Stimulated activated CD4-positive, alpha-beta T cell treated with anti-CD3 and anti-CD28 coated beads, Interleukin-4, amount 100 ng/mL, for 4 hours (primary cell): ENCODE measurements at regions not wholly inside any gene's neighbourhood (a gene's known extent, or its start where the extent isn't known, plus 50 kb on each side); places are given as distances from the start of the nearest gene placed in this dataset.
"Not testable (repeated sequence)": the region's sequence is repeated elsewhere in the genome, so short reads cannot be mapped to it uniquely, and the experiment has no call there.

Experiments used
- DNase-seq, 2 experiments: peaks; one replicate each; pipeline ENCODE4 v3.0.0-alpha.2; 2020

DNA sequence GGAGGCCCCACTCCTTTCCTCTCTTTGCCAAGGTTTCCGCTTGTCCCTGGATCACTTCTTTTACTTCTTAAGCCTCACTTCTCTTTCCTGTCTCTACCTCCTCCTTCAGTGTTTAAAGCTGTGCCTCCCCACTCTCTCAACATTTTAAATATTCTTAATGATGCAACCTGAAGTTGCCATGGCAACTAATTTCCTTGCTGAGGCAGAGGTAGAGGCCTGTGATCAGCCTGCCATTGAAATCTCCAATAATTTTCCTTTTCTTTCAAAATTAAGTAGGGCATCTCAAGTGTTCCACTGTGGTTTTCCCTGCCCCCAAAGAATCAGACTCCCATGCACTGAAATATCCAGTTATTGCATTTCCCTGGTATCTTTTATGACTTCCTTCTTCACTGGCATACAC, 108.6 kb upstream of the VRK1 start:
- no peak for DNase-seq

- DNase-seq = no peak
Observed at GRCh38 chr14:96690713-96691383, 106.3 kb upstream of the VRK1 start.

DNA sequence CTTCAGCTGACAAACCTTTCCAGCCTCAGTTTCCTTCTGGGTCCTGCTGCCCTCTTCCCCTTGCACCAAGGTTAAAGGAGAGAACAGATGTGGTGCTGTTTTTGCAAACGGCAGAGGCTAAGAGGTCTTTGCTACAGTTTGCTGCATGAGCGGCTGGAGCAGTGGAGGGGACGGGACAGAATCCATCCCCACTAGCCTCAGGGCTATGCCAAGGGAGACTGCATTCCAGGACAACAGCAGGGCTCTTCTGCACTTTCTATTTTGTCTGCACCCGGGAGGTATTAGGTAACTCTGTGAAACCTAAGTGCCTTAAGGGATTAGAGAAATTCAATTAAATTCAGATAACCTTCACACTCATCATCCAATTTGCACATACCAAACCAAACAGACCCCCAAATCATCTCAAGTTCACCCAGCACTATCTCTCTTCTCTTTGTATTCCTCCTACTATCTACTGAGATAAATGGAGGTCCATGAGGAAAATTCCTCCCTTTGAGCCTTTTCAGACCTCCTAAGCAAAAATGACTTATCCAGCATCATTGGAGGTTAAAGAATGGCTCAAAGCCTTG, 103.8 kb upstream of the VRK1 start:
- no peak for DNase-seq

- DNase-seq = no peak
Observed at GRCh38 chr14:96693987-96694386, 103.2 kb upstream of the VRK1 start.

DNA sequence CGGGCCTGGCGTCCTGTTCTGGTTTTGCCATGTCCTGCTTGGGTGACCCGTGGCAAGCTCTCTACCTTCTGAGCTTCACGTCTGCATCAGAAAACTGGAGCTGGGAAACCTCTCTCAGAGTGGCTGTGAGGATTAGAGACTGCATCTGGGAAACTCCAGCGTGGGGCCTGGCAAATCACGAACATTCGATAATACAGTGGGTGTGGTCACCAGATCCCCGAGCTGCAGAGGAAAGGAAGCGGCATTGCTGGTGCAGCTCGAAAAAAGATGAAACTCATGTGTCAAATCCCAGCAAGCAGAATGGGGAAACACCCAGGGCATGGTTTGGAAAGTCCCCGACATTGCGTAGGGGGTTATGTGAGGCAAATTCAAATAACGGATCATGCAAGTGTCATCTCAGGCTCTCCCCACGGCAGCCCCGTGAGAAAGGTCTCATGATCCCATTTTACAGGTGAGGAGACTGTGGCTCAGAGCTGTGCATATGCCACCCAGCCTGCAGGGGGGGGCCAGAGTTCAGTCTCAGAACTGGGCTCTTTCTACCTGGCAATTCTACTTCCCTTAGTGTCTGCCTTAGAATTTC, 98.1 kb upstream of the VRK1 start:
- DNase-seq = peak in 1 of 2 experiments; percentile 2

GRCh38 chr14:96699666-96700065, 97.5 kb upstream of the VRK1 start:
- no peak for DNase-seq

DNA sequence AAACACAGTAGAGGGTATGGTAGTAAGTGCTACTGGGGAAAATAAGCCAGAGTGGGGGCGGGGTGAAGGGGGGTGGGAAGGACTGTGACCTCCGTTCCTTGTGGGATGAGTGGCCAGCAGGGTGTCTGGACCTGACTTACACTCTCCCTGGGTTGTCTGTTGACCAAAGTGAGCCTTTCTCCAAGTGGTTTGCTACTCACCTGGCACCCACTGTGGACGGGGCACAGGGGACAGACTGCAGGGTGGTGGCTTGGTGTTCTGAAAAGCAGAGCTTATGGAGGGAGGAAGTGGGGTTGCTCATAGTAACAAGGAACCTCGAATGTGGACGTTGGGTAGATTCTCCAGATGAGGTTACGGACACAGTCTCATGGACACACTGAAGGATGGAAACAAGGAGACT, 94.4 kb upstream of the VRK1 start:
- DNase-seq = no peak

DNA sequence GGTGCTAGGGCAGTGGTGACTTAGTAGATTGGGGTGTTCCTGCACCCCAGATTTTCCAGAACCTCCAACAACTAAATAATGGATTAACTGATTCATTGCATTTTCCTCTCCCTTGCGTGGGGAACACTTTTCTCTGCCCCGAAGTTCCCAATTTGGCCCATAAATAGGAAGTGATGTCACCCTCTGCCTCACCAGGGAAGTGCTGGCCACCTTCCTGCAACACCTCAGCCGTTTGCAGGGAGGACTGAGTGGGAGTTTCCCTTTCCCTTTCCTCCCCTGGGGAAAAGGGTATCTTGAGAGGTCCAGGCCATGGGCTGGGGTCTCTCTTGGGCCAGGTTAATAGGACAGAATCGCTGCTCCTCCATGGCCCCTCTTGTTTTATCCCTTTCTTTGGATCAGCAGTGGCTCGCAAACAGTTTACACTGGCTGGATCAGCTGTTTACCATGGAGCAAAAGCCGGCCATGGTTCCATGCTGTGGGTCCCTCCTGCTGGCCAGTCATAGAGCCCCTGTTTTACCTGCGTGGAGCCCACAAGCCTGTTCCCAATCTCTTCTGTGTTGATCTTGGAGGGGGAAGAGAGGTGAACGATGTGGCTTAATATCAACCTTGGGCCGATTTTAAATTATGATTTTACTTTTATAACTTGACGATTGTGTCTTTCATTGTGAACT, 91.6 kb upstream of the VRK1 start:
- no peak for DNase-seq

DNA sequence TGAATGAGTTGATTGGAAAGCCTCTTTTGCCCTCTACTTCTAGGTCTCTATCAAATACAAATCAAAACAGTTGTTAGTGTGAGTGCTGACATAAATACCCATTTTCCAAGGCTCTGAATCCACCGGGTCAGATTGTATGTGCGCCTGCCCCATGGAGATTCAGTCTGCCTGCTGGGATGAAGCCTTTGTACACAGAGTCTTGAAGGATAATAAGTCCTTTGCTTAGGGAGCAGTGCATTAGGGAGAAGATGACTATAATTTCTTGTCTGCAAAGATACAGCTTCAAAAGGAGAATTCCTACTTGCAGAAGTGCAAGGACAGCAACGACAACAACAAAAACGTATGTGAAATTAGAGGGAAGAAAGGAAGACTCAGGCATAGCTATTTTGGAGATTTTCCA, 90.3 kb upstream of the VRK1 start:
- no peak for DNase-seq

GRCh38 chr14:96710060-96710666, 87.0 kb upstream of the VRK1 start:
- no peak for DNase-seq

DNA sequence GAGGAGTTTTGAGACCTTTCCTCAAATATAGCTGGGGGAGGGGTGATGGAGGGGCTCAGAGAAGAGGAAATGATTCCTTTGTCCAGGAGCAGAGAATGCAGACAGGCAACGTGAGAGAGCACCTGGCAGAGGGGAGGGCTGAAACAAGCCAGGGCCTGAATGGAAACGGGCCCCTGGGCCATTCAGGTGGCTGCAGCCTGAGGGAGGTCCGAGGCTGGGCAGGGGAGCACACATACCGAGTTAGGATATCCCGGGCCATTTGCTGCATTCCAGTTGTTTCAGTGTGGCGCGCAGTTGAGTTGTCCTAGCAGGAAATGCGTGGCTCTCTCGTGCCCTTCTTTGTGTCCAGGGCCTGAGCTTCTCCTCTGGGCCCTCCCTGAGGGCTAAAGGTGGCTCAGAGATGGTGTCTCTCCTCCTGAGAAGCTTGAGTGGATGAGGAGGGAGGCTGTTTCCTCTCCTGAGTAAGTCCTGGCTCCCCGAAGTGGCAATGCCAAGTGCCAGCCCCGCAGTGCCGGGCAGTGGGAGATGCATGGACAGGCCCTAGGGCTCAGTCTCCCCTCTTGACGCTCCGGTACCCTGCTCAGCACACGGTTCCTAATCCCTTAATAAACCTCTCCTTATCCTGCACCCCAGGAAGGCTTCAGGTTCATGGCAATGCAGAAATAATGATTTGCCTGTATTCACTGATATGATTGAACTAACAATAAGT, 85.5 kb upstream of the VRK1 start:
- no peak for DNase-seq

- no peak for DNase-seq
Observed at GRCh38 chr14:96713426-96713825, 83.8 kb upstream of the VRK1 start.

GRCh38 chr14:96714537-96714936, 82.6 kb upstream of the VRK1 start:
- DNase-seq = not testable (repeated sequence)

DNA sequence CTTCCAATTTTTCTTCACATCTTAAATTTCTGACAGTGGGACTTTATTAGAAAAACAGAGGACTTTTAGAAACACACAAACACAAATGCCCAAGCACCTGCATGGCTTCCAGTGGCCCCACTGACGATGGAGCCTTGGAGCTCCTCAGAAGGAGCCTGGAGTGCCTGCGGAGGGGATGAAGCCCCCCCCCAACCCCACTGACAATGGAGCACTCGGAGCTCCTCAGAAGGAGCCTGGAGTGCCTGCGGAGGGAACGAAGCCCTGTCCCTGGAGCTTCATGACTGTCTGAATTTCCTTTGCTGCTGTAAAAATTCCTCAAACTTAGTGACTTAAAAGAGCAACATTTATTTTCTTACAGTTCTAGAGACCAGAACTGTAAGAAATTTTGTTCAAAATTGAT, 80.1 kb upstream of the VRK1 start:
- DNase-seq = no peak

GRCh38 chr14:96718407-96718806, 78.8 kb upstream of the VRK1 start:
- DNase-seq = no peak

DNA sequence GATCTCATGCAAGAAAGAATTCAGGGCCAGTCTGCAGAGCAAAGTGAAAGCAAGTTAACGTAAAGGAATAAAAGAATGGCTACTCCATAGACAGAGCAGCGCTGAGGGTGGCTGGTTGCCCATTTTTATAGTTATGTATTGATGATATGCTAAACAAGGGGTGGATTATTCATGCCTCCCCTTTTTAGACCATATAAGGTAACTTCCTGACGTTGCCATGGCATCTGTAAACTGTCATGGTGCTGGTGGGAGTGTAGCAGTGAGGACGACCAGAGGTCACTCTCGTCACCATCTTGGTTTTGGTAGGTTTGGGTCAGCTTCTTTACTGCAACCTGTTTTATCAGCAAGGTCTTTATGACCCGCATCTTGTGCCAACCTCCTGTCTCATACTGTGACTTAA, 76.5 kb upstream of the VRK1 start:
- not testable (repeated sequence) for DNase-seq

DNA sequence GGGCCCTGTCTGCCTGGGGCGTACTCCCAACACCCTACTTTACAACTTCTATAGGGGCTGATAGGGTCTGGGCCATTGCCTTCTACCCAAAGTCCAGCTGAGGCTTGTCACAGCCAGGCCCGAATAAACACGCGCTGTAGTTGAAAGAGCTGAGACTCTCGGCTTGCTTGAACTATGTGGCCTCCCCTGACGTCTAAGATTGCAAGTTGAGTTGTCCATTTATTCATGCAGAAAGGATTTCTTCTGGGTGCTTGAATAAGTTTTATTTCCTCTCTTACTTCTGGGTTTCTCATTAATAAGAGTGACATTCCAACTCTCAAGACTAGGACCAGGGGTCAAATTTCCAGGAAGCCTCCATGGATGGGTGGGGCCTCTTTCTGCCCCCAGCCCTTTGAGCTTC, 74.4 kb upstream of the VRK1 start:
- DNase-seq = no peak

DNA sequence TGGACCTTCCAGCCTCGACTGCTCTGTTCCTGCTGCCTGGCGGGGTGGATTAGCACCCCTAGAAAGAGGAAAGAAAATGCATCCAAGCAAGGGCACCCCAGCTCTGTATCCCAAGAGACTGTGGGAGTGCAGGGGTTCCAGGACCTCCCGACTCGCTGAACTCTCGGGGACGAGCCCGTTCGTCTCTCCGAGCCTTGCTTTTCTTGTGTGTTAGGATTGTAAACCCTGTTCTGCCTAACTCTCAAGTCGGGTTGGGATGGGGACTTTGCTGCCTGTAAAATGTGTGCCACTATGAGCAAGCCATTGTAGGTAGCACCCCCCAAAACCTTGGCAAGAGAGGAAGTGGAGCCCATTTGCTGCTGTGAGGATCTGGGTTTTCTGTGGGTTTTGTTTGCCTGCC, 73.2 kb upstream of the VRK1 start:
- no peak for DNase-seq

GRCh38 chr14:96725232-96725631, 72.0 kb upstream of the VRK1 start:
- DNase-seq = no peak

DNA sequence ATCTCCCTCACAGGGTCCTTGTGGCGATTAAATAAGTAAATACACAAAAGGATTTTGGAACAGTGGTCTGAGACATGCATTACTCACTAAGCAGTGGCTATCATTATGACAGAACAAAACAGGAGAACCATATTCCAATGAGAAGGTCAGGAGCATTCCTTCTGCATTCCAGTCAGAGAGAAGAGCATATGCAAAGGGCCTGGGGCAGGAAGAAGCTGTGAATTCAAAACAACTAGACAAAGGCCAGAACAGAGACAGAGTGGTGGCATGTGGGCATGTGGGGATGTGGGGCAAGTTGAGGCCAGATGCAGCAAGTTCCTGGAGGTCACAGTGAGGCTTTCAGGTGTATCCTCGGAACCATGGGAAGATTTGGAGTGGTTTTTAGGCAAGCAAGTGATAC, 70.1 kb upstream of the VRK1 start:
- DNase-seq = no peak

DNA sequence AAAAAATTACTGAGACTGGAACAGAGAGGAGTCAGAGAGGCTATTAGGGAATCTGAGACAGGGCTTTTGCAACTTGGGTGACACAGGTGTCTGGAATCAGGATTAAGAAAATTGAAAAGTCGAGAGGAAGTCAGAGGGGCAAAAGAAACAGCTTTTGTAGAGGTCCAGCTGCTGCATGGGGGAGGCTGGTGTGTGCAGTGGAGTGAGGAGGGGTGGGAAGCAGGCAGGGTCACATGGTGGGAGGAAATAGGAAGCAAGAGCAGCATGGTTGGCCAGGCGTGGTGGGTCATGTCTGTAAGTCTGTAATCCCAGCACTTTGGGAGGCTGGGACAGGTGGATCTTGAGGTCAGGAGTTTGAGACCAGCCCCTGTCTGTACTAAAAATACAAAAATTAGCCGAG, 69.7 kb upstream of the VRK1 start:
- DNase-seq = no peak

DNA sequence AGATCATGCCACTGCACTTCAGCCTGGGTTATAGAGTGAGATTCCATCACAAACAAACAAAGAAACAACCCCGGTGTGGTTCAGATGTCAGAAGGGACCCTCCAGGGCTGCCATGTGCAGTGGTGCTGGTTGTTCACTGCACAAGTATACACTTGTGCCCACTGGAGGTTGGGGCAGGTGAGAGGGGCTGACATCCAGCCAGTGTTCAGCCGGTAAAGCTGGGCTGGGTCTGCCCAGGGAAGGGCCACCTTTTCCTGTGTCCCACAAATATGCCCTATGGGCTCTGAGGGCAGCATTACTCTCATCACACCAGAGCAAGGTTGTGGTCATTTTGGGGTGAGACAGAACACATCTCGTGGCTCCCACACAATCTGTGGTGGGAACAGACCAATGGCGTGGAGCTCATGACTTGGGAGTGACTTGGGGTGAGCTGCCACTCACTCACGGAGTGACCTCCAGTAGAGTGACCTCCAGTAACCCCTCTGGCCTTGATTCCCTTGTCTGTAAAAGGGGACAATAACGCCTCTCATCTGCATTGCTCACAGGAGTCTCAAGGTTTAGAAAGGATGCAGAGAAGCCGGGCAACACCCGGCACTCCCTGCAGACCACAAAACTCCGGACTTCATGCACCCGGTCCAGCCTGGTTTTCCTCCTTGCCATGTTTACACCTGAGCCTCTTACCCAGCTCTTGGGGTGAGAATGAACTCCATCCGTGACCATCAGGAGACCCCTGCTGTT, 69.0 kb upstream of the VRK1 start:
- no peak for DNase-seq
